Activated T-cell treated with anti-CD3 and anti-CD28 coated beads, Interleukin-2, amount 50 U/mL, for 24 hours (primary cell): ENCODE measurements at regions not wholly inside any gene's neighbourhood (a gene's known extent, or its start where the extent isn't known, plus 50 kb on each side); places are given as distances from the start of the nearest gene placed in this dataset.

Source experiments
- DNase-seq: peaks from one replicate; pipeline ENCODE4 v3.0.0-alpha.2; 2020
- H3K27ac Mint-ChIP-seq: 2 replicates; pipeline ENCODE4 v1.8.0; 2020; ENCODE audit warnings: mild to moderate bottlenecking, mixed read lengths
- H3K27me3 Mint-ChIP-seq: 2 replicates; pipeline ENCODE4 v1.8.0; 2020; ENCODE audit warnings: mixed read lengths
- H3K36me3 Mint-ChIP-seq: 2 replicates; pipeline ENCODE4 v1.8.0; 2020; ENCODE audit warnings: low read depth, mixed read lengths
- H3K4me1 Mint-ChIP-seq: 2 replicates; pipeline ENCODE4 v1.8.0; 2020; ENCODE audit warnings: low read depth, mixed read lengths
- H3K4me3 Mint-ChIP-seq: 2 replicates; pipeline ENCODE4 v1.8.0; 2020; ENCODE audit warnings: mild to moderate bottlenecking, moderate library complexity, mixed read lengths
- H3K9me3 Mint-ChIP-seq: 2 replicates; pipeline ENCODE4 v1.8.0; 2020; ENCODE audit warnings: mixed read lengths

GRCh38 chr5:97420646-97421045 is 237.6 kb upstream of the RIOK2 start:
- no peak for DNase-seq
- Mint-ChIP-seq H3K9me3 (no peaks in the 10 kb centered on the region), H3K4me3 (no peak overlapping the region), H3K36me3 (no peaks in the 10 kb centered on the region), H3K4me1 (no peaks in the 10 kb centered on the region), H3K27me3 (no peaks in the 10 kb centered on the region), H3K27ac (no peak overlapping the region)

- no peak for DNase-seq
- Mint-ChIP-seq H3K27ac (no peak overlapping the region), H3K4me3 (no peak overlapping the region), H3K36me3 (no peaks in the 10 kb centered on the region), H3K4me1 (no peaks in the 10 kb centered on the region), H3K9me3 (no peaks in the 10 kb centered on the region), H3K27me3 (no peaks in the 10 kb centered on the region)
These were observed 239.6 kb upstream of the RIOK2 start for GRCh38 chr5:97422678-97423077.

DNA sequence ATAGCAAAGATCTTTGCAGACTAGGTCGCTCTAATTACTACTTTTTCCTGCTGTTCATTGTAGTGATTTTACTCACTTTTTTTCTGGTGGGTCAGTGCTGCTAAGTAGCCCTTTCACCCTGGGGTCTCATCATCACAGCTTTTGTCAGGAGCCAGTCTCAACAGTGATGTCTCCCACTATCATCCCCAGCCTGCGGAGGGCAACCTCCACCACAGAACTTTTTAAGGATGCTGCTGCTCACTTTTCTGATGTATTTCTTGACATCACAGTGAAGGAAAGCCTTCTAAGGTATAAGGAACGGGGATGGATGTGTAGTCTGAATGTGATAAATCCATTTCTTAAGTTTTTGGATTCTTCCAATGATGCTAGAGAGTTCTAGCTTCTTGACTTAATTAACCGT is 242.5 kb upstream of the RIOK2 start:
- H3K9me3 Mint-ChIP-seq, result no peaks in the 10 kb centered on the region
- H3K4me3 Mint-ChIP-seq, result no peak overlapping the region
- DNase-seq, result no peak
- H3K27me3 Mint-ChIP-seq, result no peaks in the 10 kb centered on the region
- no peaks in the 10 kb centered on the region for H3K36me3 Mint-ChIP-seq
- no peaks in the 10 kb centered on the region for H3K4me1 Mint-ChIP-seq
- no peak overlapping the region for H3K27ac Mint-ChIP-seq

- H3K4me1 Mint-ChIP-seq, result no peaks in the 10 kb centered on the region
- DNase-seq, result no peak
- no peaks in the 10 kb centered on the region for H3K9me3 Mint-ChIP-seq
- H3K4me3 Mint-ChIP-seq, result no peak overlapping the region
- no peak overlapping the region for H3K27ac Mint-ChIP-seq
- no peaks in the 10 kb centered on the region for H3K36me3 Mint-ChIP-seq
- no peaks in the 10 kb centered on the region for H3K27me3 Mint-ChIP-seq
These were observed 244.2 kb upstream of the RIOK2 start for GRCh38 chr5:97427235-97427634.

- no peak overlapping the region for H3K27ac Mint-ChIP-seq
- no peak overlapping the region for H3K4me3 Mint-ChIP-seq
- no peaks in the 10 kb centered on the region for H3K27me3 Mint-ChIP-seq
- no peaks in the 10 kb centered on the region for H3K36me3 Mint-ChIP-seq
- H3K4me1 Mint-ChIP-seq, result no peaks in the 10 kb centered on the region
- DNase-seq, result no peak
- H3K9me3 Mint-ChIP-seq, result no peaks in the 10 kb centered on the region
These were observed 251.0 kb upstream of the RIOK2 start for GRCh38 chr5:97434021-97434420.

GRCh38 chr5:97436405-97436804 is 253.4 kb upstream of the RIOK2 start:
- no peaks in the 10 kb centered on the region for H3K27me3 Mint-ChIP-seq
- no peaks in the 10 kb centered on the region for H3K4me1 Mint-ChIP-seq
- no peak overlapping the region for H3K4me3 Mint-ChIP-seq
- H3K36me3 Mint-ChIP-seq, result no peaks in the 10 kb centered on the region
- no peaks in the 10 kb centered on the region for H3K9me3 Mint-ChIP-seq
- DNase-seq, result no peak
- no peak overlapping the region for H3K27ac Mint-ChIP-seq

DNA sequence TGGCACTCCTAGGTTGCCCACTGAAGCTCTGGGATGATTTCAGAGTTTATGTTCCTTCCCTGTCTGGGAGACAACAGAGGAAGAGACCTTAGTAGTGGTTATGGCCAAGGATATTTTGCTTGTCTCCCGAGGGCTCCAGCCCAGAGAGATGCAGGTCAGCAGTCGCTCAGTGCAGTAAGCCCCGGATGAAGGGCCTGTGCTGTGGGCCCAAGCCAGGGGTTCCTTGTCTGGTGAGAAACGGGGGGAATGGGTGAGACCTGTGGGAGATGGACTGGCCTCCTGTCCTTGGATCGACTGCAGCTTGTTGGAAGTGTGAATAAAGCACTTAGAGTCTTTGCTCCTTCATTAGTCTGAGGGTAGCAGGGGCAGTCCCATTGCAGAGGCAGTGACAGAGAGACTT is 260.7 kb upstream of the RIOK2 start:
- H3K4me3 Mint-ChIP-seq, result no peak overlapping the region
- no peaks in the 10 kb centered on the region for H3K27me3 Mint-ChIP-seq
- H3K27ac Mint-ChIP-seq, result no peak overlapping the region
- no peaks in the 10 kb centered on the region for H3K36me3 Mint-ChIP-seq
- H3K4me1 Mint-ChIP-seq, result no peaks in the 10 kb centered on the region
- DNase-seq, result no peak
- H3K9me3 Mint-ChIP-seq, result peaks cover 21% of the 10 kb centered on the region

DNA sequence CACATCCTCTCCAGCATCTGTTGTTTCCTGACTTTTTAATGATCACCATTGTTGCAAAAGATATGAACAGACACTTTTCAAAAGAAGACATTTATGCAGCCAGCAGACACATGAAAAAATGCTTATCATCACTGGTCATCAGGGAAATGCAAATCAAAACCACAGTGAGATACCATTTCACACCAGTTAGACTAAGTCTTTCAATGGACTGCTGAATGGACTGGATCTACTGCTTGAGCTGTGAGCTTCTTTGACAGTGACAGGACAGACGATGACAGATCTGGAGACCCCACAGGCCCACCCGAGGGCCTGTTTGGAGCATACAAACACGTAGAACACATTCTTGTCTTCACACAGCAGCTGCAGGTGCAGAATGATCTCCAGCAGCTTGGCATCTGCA is 266.1 kb upstream of the RIOK2 start:
- Mint-ChIP-seq H3K4me3 (no peak overlapping the region), H3K27me3 (no peaks in the 10 kb centered on the region), H3K9me3 (peaks cover 7% of the 10 kb centered on the region), H3K36me3 (no peaks in the 10 kb centered on the region), H3K27ac (no peak overlapping the region), H3K4me1 (no peaks in the 10 kb centered on the region)
- no peak for DNase-seq

GRCh38 chr5:97452646-97453045 is 269.6 kb upstream of the RIOK2 start:
- no peaks in the 10 kb centered on the region for H3K27me3 Mint-ChIP-seq
- no peak overlapping the region for H3K27ac Mint-ChIP-seq
- H3K4me3 Mint-ChIP-seq, result no peak overlapping the region
- no peak for DNase-seq
- H3K36me3 Mint-ChIP-seq, result no peaks in the 10 kb centered on the region
- H3K9me3 Mint-ChIP-seq, result no peaks in the 10 kb centered on the region
- H3K4me1 Mint-ChIP-seq, result no peaks in the 10 kb centered on the region

- H3K9me3 Mint-ChIP-seq, result no peaks in the 10 kb centered on the region
- no peak overlapping the region for H3K4me3 Mint-ChIP-seq
- no peak overlapping the region for H3K27ac Mint-ChIP-seq
- no peak for DNase-seq
- H3K36me3 Mint-ChIP-seq, result no peaks in the 10 kb centered on the region
- no peaks in the 10 kb centered on the region for H3K4me1 Mint-ChIP-seq
- H3K27me3 Mint-ChIP-seq, result no peaks in the 10 kb centered on the region
These were observed 270.2 kb upstream of the RIOK2 start for GRCh38 chr5:97453263-97453662.

GRCh38 chr5:97454015-97454414 is 271.0 kb upstream of the RIOK2 start:
- Mint-ChIP-seq H3K9me3 (no peaks in the 10 kb centered on the region), H3K27me3 (no peaks in the 10 kb centered on the region), H3K27ac (no peak overlapping the region), H3K36me3 (no peaks in the 10 kb centered on the region), H3K4me3 (no peak overlapping the region), H3K4me1 (no peaks in the 10 kb centered on the region)
- DNase-seq, result no peak

- H3K27me3 Mint-ChIP-seq, result no peaks in the 10 kb centered on the region
- no peak overlapping the region for H3K4me3 Mint-ChIP-seq
- H3K9me3 Mint-ChIP-seq, result no peaks in the 10 kb centered on the region
- no peaks in the 10 kb centered on the region for H3K36me3 Mint-ChIP-seq
- no peak for DNase-seq
- no peaks in the 10 kb centered on the region for H3K4me1 Mint-ChIP-seq
- no peak overlapping the region for H3K27ac Mint-ChIP-seq
These were observed 272.9 kb upstream of the RIOK2 start for GRCh38 chr5:97455996-97456395.

DNA sequence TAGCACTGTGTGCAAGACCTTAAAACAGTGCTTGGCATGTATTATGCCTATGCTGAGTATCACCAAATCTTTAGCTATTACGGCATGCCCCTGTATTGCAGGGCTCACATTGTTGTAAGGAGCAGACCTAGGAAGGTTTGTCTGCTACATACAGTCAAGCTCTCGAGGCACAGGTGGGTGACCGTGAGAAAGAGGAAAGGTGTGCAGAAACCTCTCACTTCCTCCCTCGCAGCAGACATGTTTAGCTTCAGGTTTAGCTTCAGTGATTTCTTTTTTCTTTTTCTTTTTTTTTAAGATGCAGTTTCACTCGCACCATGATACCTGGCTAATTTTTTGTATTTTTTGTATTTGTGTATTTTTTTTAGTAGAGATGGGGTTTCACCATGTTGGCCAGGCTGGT is 275.8 kb upstream of the RIOK2 start:
- DNase-seq, result no peak
- H3K9me3 Mint-ChIP-seq, result no peaks in the 10 kb centered on the region
- H3K27me3 Mint-ChIP-seq, result no peaks in the 10 kb centered on the region
- H3K4me3 Mint-ChIP-seq, result no peak overlapping the region
- no peak overlapping the region for H3K27ac Mint-ChIP-seq
- no peaks in the 10 kb centered on the region for H3K4me1 Mint-ChIP-seq
- H3K36me3 Mint-ChIP-seq, result no peaks in the 10 kb centered on the region

DNA sequence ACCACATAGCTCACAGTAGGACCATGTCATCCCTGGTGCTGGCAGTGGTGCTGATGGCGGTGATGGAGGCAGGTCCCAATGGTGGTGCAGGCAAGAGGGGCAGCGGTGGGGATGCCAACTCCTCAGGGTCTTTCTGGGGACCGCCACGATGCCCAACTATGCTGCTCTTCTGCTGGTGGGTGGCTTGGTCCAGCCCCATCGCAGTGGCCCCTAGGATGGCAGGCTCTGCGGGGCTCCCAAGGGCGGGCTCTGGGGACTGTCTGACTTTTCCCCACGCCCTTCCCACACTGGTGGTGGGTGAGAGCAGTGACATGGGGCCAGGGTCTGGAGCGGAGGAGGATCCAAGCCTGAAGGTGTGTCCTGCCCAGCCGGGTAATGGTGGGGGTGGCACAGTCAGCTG is 288.9 kb upstream of the RIOK2 start:
- Mint-ChIP-seq H3K4me1 (no peaks in the 10 kb centered on the region), H3K4me3 (no peak overlapping the region), H3K27ac (no peak overlapping the region), H3K27me3 (no peaks in the 10 kb centered on the region), H3K9me3 (peaks cover 2% of the 10 kb centered on the region), H3K36me3 (no peaks in the 10 kb centered on the region)
- DNase-seq, result no peak

GRCh38 chr5:97475847-97476246 is 292.8 kb upstream of the RIOK2 start:
- H3K36me3 Mint-ChIP-seq, result no peaks in the 10 kb centered on the region
- H3K27ac Mint-ChIP-seq, result no peak overlapping the region
- H3K4me3 Mint-ChIP-seq, result no peak overlapping the region
- DNase-seq, result no peak
- no peaks in the 10 kb centered on the region for H3K9me3 Mint-ChIP-seq
- no peaks in the 10 kb centered on the region for H3K27me3 Mint-ChIP-seq
- H3K4me1 Mint-ChIP-seq, result no peaks in the 10 kb centered on the region

DNA sequence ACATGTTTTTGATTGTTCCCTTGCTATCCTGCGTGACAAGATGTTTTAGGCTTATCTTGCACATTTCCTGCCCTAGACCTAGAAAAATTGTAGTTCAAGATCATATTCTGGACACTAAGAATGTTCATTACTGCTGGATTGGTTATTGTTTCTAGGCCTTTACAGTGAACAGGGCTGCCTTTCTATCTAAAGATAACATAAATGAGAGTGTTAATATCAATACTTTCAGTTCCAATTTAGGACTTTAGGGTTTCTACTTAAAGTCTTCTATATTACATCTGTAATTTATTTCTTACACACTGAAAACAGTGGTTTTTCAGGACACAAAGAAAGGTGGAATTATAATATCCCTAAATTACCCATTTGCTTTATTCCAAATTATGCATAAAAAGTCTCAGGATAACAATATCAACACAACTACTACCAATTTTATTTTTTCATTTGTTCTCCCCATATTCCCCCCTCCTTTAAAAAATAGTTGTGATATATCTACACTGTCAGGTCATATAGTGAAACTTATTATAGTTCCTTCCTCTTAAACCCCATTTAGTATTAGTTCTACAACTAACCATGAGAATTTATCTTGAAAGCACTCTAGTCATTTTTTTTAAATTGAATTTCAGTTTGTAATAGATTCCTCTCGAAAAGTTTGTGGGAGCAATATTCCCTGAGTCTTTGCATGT is 293.9 kb upstream of the RIOK2 start:
- Mint-ChIP-seq H3K9me3 (no peaks in the 10 kb centered on the region), H3K36me3 (no peaks in the 10 kb centered on the region), H3K4me1 (no peaks in the 10 kb centered on the region), H3K27ac (no peak overlapping the region), H3K4me3 (no peak overlapping the region), H3K27me3 (no peaks in the 10 kb centered on the region)
- DNase-seq, result no peak
